HG02884 (cell line): ENCODE measurements at regions not wholly inside any gene's neighbourhood (a gene's known extent, or its start where the extent isn't known, plus 50 kb on each side); places are given as distances from the start of the nearest gene placed in this dataset.

Experiments
- ATAC-seq: cut with Tn5 transposase; IDR thresholded peaks from one replicate; pipeline ENCODE4 v1.9.1; 2021; ENCODE audit warnings: mild to moderate bottlenecking, moderate library complexity; ENCODE audit not compliant: unreplicated experiment

DNA sequence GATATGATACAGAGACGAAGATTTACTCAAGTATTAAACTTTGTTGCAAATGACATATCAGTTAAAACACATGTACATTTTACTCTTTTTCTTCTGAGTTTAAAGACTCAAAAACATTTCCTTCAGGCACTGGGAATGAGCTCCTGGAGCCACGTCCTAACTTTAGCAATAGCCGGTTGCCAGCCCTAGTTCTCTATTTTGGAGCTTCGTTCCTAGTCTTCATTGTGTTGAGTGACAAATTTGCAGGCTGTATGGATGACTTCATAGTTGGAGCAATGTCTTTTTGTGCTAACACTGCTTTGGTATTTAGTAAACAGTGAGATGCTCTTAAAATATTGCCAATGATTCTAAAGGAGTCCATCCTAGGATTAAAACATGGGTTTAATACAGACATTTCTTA is 190.9 kb downstream of the FAT4 start:
- no peak for ATAC-seq

DNA sequence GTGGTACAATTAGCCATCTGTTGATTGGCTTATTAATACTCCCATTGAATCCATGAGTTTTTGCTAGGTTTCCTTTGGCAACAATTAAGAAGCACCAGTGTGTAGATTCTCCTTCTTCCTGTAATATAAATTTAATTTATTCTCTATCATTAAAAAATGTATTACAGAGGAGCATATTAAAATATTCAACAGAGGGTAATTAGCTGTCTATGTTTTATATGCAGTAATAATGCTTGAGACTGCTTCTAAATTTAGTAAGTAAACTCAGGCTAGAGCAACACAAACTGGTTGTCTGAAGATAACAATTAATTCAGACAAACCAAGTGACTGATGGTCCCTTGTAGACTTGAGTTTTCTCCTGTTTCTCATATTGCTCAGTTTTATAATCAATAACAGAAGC is 192.4 kb downstream of the FAT4 start:
- ATAC-seq, result no peak

DNA sequence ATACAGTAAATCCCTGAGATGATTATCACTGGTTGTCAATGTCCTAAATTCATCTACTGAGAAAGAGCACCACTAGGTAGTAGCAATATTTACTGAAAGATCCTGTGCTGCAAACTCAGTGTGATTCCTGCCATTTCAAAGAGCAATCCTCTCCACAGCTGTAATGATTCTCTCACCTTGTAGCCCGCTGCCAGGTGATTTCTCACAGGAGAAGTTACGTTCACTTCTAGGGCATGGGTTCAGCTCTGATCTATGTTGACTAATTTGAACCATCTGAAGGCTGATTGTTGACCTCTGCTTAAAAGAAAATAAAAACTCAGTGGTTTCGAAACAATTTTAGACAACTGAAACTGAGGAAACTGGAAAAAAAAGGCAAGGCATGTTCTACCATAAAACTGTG is 197.0 kb downstream of the FAT4 start:
- ATAC-seq, result no peak

DNA sequence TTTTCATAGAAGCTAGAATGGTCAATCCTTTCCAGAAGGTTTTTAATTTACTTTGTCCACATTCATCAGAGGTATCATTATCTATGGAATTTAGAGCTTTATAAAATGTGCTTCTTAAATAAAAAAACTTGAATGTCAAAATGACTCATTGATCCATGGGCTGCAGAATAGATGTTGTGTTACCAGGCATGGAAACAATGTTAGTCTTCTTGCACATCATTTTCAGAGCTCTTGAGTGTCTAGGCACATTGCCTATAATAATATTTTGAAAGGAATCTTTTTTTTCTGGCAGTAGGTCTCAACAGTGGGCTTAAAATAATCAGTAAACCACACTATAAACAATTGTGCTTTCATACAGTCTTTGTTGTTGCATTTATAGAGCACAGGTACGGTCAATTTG is 200.3 kb downstream of the FAT4 start:
- no peak for ATAC-seq

DNA sequence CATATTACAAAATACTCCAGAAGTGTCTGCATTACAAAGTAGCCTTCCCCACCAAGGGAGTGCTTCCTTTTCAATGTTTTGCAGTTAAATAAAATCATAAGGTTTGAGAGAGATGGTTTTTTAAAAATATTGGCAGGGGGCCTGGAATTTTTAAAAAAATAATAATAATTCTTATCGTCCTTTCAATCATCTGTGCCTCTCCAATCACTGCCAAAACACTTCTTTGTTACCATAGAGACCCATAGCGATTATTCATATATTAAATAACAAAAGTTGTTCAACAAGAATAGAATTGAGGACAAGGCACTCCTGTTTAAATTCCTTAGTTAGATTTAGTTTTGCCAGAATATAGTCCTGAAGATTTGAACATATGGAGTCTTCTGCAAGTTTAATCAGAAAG is 203.1 kb downstream of the FAT4 start:
- no peak for ATAC-seq

DNA sequence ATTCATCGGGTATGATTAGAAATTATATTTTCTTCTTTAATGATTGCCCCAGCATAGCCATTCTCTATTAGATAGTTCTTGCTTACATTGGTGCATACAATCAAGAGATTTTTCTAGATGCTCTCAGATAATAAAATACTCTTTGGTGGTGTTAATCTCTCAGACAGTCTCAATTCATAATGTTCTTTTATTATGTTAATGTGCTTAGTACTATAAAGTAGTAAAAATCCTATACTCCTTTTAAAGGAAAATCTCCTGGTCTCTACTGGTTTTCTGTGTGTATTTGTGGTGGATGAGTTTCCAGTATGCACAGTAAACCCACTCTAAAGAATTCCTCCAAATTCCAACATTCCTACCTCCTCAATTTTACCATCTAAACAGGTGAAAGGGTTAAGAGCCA is 203.5 kb downstream of the FAT4 start:
- no peak for ATAC-seq

DNA sequence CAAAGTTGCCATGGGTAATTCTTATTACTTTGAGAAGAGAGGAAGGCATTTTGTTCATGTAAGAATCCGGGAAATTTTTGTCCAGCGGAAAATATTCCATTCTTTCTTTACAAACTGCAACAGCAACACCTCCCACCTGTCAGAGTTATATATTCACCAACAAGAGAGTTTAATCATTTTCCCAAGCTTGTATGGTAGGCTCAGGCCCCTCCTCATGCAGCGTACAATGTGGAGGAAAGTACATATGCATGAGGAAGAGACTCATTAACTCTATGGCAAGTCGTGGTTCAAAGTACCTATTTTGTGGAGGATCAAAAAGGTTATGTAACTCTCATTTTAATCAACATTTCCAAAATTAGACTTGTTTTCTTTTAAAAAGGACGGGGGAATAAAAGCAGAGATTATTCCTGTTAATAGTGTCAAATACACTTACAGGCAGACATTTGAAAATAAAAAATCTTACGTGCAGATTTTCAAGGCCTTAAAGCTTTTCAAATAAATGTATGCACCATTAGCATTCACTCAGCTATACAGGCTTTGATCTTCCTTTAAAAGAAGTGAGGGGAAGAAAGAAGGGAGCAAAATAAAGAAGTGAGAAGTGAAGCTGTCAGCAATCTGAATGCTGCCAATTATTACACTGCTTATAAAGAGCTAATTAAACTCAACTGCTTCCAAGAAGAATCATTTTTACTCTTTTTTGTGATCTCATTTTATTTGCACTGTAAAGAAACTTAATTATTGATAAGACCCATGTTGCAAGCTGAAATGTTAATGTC is 204.8 kb downstream of the FAT4 start:
- no peak for ATAC-seq

DNA sequence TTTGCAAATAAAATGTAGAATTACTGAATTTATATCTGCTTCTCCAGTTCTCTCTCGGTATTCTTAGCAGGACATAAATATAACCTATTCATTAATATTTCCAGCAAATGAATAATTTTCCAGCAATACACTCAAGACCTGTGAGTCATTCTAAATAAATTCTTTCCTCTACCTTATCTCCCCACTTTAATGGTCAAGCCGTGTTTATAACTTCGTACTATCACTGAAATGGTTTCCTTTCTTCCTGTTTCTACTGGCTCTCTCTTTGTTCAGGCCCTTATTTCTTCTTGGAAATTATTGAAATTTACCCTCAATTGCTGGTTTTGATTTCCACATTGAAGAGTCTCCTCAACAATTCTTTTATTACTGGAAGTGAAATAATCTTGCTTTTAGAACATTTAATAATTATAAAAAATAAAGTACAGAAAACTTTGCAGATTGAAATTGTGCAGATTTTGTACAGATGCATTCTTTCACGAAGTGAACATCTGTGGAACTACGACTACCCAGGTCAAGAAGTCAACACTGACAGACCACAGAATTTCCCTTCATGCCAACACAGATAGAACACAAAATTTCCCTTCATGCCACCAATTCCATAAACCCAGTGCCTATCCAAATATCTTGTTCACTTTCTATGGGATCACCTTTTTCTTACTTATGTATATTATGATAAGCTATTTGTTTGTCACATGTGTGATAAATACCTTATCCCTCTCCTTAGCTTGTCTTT is 205.7 kb downstream of the FAT4 start:
- no peak for ATAC-seq

DNA sequence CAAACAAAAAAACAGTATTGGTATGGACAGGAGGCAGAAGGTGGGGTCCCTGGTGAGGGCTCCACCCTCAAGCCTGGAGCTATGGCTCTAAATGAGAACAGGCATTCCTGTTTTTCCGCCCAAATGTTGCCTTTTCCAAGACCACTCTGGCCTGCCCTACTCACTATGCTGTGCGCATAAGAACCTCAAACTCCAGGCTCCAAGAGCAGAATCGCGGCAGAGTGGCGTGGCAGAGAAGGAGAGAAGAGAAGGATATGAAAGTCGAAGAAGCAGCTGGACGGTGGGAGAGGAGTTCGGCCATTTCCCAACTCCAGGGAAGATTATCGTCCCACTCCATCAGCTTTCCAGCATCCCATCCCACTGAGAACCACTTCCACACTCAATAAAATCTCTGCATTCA is 207.8 kb downstream of the FAT4 start:
- no peak for ATAC-seq

DNA sequence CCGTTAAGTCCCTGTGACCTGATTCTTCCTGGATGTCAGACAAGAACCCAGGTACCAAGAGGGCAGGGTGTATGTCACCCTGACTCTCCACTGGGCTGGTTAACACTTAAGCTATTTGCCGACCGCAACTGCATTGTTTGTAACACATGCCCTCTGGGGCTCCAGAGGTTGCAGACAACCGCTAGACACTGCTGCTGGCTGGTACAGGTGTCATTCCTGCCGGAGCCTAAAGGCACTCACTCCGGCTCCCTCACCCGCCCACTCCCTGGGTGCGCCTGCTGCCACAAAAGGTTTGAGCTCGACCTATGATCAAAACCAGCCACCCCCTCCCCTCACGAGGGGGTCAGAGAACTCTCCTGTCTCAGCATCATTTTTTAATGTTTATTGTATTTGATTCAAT is 208.2 kb downstream of the FAT4 start:
- ATAC-seq, result no peak

DNA sequence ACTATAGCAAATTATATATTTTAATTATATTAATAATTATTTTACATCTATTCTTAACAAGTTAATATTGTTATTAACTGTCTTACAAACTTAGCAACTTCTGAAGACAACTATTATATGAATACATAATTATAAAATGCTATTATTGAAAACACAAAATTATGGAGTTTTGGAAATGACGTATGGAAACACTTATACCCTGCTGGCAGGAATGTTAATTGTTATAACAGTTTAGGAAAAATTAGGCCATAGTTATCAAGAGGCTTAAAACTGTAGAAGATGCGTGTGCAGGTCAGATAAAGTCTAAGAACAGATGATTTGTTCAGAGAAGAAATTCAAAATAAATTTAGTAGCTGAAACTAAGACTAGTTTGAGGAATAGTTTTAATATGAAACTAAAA is 211.7 kb downstream of the FAT4 start:
- no peak for ATAC-seq

DNA sequence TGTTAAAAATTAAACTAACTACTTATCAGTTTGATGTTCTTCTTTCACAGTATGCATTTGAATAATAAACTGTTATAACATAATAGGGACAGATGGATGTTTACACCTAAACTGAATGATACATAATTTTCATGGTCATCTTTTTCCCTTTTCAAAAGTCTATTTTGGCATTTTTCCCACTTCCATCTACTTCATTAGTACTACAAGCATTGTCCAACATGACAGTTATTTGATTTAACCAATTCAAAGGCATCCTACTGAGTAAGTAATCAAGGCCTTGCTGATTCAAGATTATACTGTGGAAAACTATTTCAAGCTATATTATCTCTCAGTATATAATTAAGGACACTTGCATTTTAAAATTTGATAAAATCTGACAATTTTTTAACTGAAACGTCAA is 212.9 kb downstream of the FAT4 start:
- no peak for ATAC-seq

DNA sequence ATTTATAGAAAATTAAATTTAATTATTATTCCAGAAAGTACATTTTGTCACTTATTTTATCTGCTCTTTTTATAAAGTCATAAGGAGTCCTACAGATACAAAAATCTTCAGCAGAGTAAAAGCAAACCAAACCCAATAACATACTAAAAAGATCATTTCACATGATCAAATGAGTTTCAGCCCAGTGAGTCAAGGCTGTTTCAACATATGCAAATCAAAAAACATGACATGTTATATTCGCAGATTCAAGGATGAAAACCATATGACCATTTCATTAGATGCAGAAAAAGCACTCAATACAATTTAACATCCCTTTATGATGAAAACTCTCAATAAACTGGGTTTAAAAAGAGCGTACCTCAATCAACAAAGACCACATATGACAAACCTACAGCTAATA is 214.3 kb downstream of the FAT4 start:
- ATAC-seq, result no peak

DNA sequence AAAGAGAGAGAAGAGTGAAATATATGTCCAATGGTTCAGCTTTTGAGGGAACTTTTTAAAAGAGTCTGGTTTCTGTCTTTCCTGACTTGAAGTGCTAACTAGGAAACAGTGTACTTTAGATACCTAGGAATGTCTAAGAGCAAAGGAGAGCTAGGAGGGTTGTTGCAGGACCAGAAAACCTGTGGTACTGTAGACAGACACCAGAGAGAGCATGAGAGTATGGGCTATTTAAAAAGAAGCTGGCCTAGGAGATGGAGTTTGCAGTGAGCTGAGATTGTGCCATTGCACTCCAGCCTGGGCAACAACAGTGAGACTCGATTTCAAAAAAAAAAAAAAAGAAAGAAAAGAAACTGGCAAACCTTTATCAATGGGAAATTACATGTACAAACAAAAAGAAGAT is 223.9 kb downstream of the FAT4 start:
- no peak for ATAC-seq

DNA sequence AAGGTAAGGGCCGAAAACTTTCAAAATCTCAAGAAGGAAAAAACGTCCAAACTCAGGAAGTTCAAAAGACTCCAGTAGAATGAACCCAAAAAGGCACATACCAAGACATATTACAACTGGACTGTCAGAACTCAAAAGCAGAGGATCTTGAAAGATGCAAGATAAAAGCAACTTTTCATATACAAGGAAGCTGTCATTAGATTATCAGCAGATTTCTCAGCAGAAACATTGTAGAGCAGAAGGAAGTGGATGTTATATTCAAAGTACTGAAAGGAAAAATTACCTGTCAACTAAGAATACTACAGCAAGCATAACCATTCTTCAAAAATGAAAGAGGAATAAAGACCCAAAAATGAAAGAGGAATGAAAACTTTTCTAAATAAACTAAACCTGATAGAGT is 224.9 kb downstream of the FAT4 start:
- ATAC-seq, result no peak

DNA sequence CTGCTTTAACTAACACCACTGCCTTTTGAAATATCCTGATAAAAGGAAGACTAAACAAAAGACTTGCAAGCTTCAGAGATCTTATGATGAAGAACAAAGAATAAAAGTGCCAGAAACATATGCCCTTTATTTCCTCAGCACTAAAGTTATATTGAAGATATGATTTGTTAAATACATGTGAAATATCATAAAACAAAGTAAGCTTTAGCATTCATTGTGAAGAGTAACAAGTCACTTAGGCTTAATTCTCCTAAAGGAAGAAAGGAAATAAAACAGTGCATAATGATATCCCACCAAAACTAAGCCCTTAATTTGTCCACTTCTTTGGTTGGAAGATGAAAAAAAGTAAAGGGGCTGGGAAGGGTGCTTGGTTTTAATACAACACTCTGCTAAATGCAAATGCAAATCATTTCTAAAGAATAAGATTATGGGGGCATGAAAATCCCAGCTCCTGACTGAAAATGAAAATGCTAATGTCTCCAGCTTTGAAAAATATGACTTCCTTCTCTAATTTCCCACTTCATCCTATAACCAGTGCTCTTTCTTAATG is 227.2 kb downstream of the FAT4 start:
- no peak for ATAC-seq

DNA sequence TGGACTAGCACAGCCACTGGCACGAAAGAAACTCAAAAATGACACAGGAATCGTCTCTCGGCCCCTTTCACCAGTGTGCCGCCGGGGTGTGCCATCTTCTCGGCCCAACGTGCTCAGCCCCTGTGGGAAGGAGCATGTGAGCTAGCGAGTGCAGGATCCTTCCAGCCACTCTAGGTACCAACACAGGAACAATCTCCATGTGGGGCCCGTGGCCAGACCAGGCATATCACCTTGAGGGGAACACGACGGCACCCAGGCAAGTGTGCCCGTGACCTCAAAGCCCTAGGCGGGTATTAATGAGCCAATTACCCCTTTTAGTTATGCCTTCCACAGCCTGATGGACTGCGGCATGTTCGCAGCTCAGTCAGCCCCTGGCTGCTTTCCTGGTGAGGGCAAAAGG is 231.5 kb downstream of the FAT4 start:
- no peak for ATAC-seq

DNA sequence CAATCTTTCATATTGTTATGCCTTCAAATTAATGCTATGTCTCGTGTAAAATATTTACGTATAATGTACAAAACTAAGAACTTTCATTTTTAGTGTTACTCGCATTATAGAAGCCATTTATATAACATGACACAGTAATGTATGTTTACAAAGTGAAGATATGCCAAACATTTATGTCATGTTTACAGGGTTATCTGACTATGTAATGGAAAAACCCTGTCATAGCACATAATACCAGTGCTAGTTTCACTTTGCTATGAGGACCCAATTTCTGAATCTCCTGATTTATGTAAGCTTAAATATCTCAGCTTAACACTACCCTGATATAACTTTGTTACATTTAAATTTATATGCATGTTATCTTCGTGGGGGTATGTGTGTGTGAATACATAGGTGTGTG is 233.1 kb downstream of the FAT4 start:
- ATAC-seq, result no peak

DNA sequence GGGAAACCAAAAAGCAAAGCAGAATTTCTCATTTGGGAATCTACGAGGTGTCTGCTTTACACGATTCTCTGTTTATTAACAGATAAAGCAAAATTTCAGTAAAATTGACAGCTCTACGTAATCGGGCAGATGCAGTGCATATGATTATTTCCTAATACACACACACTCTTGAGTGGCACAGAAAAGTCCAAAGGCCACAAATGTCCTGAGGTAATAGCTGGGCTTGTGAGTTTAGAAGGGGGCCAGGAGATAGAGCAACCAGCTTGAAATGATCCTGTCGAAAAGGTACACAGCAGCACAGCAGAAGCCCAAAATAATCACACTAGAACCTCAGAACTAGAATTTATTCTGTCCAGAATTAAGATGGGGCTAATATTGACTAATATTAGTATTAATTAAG is 236.0 kb downstream of the FAT4 start:
- no peak for ATAC-seq

DNA sequence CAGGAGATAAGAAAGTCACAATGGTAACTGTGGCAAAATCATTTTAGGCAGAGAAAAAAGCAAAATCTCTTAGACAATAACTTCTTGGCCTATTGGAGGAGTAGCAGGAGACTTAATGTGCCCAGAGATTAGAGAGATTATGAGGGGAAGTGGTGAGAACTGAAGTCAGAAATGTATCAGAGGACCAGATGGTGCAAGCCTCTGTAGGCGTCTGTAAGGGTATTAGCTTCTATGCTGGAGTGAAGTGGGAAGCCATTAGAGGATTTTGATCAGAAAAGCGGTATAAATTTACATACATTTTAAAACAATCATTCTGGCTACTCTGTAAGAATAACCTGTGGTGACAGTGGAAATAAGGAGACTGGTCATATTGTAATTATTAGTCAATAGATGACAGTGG is 236.7 kb downstream of the FAT4 start:
- ATAC-seq, result no peak

DNA sequence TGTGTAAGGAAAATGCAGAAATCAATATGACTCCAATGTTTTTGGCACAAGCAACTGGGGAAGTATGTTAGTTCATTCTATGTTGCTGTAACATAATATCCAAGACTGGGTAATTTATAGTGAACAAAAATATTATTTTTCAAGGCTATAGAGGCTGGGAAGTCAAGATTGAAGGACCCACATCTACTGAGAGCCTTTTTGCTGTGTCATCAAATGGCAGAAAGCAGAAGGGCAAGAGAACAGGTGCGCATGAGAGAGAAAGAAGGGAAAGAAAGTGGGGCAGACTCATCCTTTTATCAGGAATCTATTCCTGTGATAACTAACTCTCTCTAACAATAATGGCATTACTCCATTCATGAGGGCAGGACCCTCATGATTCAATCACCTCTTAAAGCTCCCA is 237.2 kb downstream of the FAT4 start:
- no peak for ATAC-seq

DNA sequence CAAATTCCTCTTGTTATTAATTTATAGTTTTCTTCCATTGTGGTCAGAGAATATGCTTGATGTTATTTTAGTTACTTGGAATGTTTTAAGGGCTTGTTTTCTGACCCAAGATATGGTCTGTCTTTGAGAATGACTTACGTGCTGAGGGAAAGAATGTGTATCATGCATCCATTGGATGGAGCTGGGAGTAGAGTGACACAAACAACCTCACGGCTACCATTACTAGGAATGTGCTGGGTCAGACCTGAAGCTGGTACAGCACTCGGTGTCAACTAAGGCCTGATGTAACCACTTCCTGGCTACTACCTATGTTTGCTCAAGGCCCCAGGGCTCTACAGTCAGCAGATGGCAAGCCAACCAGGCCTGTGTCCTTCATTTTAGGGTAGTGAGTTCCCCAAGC is 257.8 kb downstream of the FAT4 start:
- no peak for ATAC-seq
